ENCODE measurements at regions not wholly inside any gene's neighbourhood (a gene's known extent, or its start where the extent isn't known, plus 50 kb on each side); places are given as distances from the start of the nearest gene placed in this dataset.

- no peak for DNase-seq (ENCODE audit: low read depth in 2 of 2)
These were observed 113.3 kb upstream of the ATP2B1 start for GRCh38 chr12:89821896-89822295.

GRCh38 chr12:89817501-89818226 is 109.0 kb upstream of the ATP2B1 start:
- DNase-seq (ENCODE audit: low read depth in 2 of 2), result no peak

DNA sequence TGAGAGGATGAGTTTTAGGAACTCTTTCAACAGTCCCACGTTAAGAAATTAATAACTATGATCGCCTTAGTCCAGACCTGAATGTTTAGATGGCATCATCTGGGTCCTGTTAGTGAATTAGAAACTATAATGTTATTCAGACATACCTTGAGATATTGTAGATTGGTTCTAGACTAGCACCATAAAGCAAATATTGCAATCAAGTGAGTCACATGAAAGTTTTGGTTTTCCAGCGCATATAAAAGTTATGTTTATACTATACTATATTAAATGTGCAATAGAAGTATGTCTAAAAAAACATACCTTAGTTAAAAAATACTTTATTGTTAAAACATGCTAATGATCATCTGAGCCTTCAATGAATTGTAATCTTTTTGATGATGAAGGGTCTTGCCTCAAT is 106.6 kb upstream of the ATP2B1 start:
- DNase-seq (ENCODE audit: low read depth in 2 of 2), result no peak

GRCh38 chr12:89803412-89803811 is 94.8 kb upstream of the ATP2B1 start:
- DNase-seq (ENCODE audit: low read depth in 2 of 2), result no peak

DNA sequence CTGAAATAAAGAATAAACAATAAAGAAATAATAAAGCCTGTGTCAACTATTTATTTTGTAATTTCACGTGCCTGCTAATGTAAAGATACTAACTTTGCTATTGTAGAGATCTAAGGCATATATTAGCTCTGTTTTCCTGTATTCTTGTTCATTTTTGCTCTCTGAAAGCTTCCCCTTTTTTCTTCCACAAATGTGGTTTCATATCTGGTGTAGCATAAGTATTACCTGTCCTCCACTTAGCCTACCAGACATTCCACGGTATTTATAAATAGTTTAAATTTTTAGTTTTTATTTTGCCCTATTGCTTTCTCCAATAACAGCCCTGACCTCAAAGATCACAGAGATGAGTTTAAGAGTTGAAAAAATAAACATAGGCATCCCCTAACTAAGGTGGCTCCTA is 92.6 kb upstream of the ATP2B1 start:
- no peak for DNase-seq (ENCODE audit: low read depth in 2 of 2)

DNA sequence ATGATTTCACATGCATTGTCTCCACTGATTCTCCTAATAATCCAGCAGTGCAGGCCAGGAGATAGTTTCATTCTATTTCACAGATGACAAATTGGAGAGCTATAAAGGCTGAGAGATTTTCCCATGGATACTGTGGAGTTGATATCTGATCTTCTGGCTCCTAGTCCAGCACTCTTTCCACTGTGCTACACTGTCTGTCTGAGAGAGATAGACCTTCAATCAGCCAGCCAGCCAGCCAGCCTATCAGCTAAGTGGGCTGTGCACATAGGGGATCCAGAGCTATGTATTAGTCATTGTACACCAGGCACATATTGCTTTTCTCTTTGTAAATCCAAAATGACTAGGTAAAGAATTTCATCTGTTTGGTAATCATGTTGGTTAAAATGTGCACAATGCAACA is 91.8 kb upstream of the ATP2B1 start:
- no peak for DNase-seq (ENCODE audit: low read depth in 2 of 2)

- no peak for DNase-seq (ENCODE audit: low read depth in 2 of 2)
These were observed 90.7 kb upstream of the ATP2B1 start for GRCh38 chr12:89799316-89799715.

DNA sequence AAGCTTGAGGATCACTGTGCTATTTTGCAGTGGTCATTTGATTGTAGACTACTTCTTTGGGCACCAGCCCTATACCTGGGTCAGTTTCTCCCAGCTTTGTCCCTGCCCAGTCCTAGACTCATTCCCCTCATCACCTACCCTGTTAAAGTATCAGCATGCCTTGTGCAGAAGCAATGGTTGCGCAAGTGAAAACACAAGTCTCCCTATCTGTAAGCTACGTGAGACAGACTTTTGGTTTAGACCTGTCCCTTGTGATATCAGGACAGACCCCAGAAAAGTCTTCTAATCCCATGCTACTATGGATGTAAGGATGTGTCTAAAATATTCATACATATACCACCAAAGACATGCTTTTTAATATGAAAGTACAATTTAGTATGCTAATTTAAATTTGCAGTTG is 88.8 kb upstream of the ATP2B1 start:
- no peak for DNase-seq (ENCODE audit: low read depth in 2 of 2)

GRCh38 chr12:89796798-89797382 is 88.3 kb upstream of the ATP2B1 start:
- no peak for DNase-seq (ENCODE audit: low read depth in 2 of 2)

DNA sequence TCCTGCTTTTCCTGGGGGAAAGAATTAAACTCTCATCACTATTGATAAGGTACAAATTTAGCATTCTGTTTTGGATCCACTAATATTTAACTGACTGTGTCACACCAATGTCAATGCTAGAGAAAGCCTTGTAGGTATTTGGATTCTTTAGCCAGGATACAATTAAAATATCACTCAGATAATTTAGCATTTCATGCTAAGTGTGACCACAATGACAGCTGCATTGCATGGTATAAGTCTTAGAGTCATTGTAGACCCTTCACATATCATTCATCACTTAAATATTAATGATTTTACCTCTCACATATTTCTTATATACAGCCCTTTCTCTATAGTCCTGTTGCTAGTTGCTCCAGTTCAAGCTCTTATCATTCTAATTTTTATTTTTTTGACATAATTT is 85.3 kb upstream of the ATP2B1 start:
- DNase-seq (ENCODE audit: low read depth in 2 of 2), result no peak

- DNase-seq (ENCODE audit: low read depth in 2 of 2), result no peak
These were observed 82.6 kb upstream of the ATP2B1 start for GRCh38 chr12:89791286-89791685.

- no peak for DNase-seq (ENCODE audit: low read depth in 2 of 2)
These were observed 81.2 kb upstream of the ATP2B1 start for GRCh38 chr12:89789862-89790261.

GRCh38 chr12:89787763-89788162 is 79.1 kb upstream of the ATP2B1 start:
- DNase-seq (ENCODE audit: low read depth in 2 of 2), result no peak

GRCh38 chr12:89786177-89786810 is 77.7 kb upstream of the ATP2B1 start:
- DNase-seq (ENCODE audit: low read depth in 2 of 2), result no peak

- no peak for DNase-seq (ENCODE audit: low read depth in 2 of 2)
These were observed 74.9 kb upstream of the ATP2B1 start for GRCh38 chr12:89783359-89784060.

- DNase-seq (ENCODE audit: low read depth in 2 of 2), result no peak
These were observed 74.2 kb upstream of the ATP2B1 start for GRCh38 chr12:89782807-89783206.

GRCh38 chr12:89781946-89782550 is 73.4 kb upstream of the ATP2B1 start:
- DNase-seq (ENCODE audit: low read depth in 2 of 2), result no peak

GRCh38 chr12:89781156-89781555 is 72.5 kb upstream of the ATP2B1 start:
- DNase-seq (ENCODE audit: low read depth in 2 of 2), result no peak

DNA sequence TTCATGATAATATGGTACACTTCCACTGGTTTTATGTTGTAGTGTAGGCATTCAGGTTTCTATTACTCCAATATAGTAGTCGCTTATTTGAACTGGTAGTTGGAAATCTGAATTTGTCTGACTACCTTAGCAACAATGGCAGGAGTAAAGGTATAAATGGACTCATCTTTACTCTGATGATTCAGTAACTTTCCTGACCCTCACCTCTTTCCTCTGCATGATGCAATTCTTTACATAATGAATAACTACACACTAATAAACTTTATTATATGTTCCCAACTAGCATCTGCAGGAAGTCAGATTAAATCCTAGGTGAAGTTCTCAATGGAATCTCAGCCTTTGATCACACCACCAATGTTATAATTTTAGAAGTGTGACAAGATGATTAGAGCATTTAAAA is 70.5 kb upstream of the ATP2B1 start:
- no peak for DNase-seq (ENCODE audit: low read depth in 2 of 2)

DNA sequence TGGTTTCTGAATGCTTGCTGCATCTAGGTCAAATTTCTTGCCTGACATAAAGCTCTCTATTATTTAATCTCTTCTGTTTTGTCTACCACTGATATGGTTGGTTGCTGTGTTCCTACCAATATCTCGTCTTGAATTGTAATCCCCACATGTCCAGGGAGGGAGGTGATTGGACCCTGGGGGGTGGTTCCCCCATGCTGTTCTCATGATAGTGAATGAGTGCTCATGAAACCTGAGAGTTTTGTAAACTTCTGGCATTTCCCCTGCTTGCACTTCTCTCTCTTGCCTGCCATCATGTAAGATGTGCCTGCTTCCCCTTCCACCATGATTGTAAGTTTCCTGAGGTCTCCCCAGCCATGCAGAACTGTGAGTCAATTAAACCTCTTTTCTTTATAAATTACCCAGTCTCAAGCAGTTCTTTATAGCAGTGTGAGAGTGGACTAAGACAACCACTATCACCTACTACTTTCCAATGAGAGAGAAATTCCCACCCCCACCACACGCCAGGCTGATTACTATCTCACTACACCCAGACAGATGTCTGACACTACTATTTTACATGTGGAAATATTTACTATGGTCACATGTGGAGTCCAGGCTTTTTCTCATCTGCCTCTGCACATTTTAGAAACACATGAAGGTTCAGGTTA is 69.2 kb upstream of the ATP2B1 start:
- DNase-seq (ENCODE audit: low read depth in 2 of 2), result no peak

DNA sequence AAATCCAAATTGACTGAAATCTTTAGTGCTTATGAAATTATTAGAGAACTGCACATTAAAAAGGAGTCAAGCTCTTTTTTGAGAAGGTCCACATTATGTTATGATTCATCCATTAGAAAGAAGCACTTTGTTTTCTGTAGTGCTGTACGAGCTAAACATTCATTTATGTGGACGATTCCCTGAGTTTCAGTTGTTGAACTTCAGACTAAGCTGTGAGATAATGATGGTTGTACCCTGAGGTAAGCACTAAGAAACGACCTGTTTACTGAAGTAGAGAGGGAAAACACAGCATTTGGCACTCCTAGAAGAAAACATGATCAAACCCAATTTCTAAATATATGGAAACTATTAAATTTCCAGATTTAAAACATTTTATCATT is 67.3 kb upstream of the ATP2B1 start:
- DNase-seq (ENCODE audit: low read depth in 2 of 2), result no peak

Data from stimulated activated CD8-positive, alpha-beta memory T cell treated with anti-CD3 and anti-CD28 coated beads, Interleukin-15, amount 100 ng/mL, for 4 hours (primary cell).